Effector memory CD8-positive, alpha-beta T cell (primary cell): ENCODE measurements at regions not wholly inside any gene's neighbourhood (a gene's known extent, or its start where the extent isn't known, plus 50 kb on each side); places are given as distances from the start of the nearest gene placed in this dataset.

Experiments
- ATAC-seq: fragments of 150-1000 bp; cut with Tn5 transposase; replicated peaks from 2 replicates; pipeline ENCODE4 v1.10.0; 2021; ENCODE audit warnings: mild to moderate bottlenecking, moderate library complexity
- DNase-seq, 3 experiments: peaks; one replicate each; pipeline ENCODE4 v3.0.0; 2021
- H3K27ac Mint-ChIP-seq, 2 donors: one replicate each; pipeline ENCODE4 v1.8.0; 2022; ENCODE audit warnings: mild to moderate bottlenecking in 2 of 2, mixed read lengths in 2 of 2, moderate library complexity in 2 of 2
- H3K27me3 Mint-ChIP-seq, 2 donors: one replicate each; pipeline ENCODE4 v1.8.0; 2022; ENCODE audit warnings: mixed read lengths in 2 of 2
- H3K36me3 Mint-ChIP-seq: one replicate; pipeline ENCODE4 v1.8.0; 2022; ENCODE audit warnings: mild to moderate bottlenecking, moderate library complexity, mixed read lengths; ENCODE audit not compliant: insufficient read depth
- H3K4me1 Mint-ChIP-seq, 2 donors: one replicate each; pipeline ENCODE4 v1.8.0; 2022; ENCODE audit warnings: low read depth in 2 of 2, mixed read lengths in 2 of 2
- H3K4me3 Mint-ChIP-seq, 2 donors: one replicate each; pipeline ENCODE4 v1.8.0; 2022; ENCODE audit warnings: mild to moderate bottlenecking in 2 of 2, mixed read lengths in 2 of 2, moderate library complexity in 2 of 2
- H3K9me3 Mint-ChIP-seq, 2 donors: one replicate each; pipeline ENCODE4 v1.8.0; 2022; ENCODE audit warnings: mixed read lengths in 2 of 2

GRCh38 chr12:116427200-116427930 is 131.8 kb upstream of the MAP1LC3B2 start:
- ATAC-seq (no peak), DNase-seq (no peak)
- Mint-ChIP-seq H3K9me3 (no peaks in the 10 kb centered on the region), H3K27ac (no peak overlapping the region), H3K4me3 (no peak overlapping the region), H3K36me3 (no peaks in the 10 kb centered on the region), H3K27me3 (peaks cover 13 to 16% of the 10 kb centered on the region in 2 donors), H3K4me1 (no peaks in the 10 kb centered on the region)

- H3K27ac Mint-ChIP-seq = no peak overlapping the region
- H3K9me3 Mint-ChIP-seq = no peaks in the 10 kb centered on the region
- no peak for DNase-seq
These were observed 129.3 kb upstream of the MAP1LC3B2 start for GRCh38 chr12:116429826-116430360.

GRCh38 chr12:116430911-116431565 is 128.1 kb upstream of the MAP1LC3B2 start:
- ATAC-seq (no peak), DNase-seq (no peak)
- Mint-ChIP-seq H3K9me3 (no peaks in the 10 kb centered on the region), H3K4me3 (no peak overlapping the region), H3K27ac (no peak overlapping the region), H3K4me1 (no peaks in the 10 kb centered on the region), H3K36me3 (no peaks in the 10 kb centered on the region), H3K27me3 (peaks cover 10 to 13% of the 10 kb centered on the region in 2 donors)

More at GRCh38 chr12:116429826-116430360, 129.3 kb upstream of the MAP1LC3B2 start:
- Mint-ChIP-seq H3K4me1 (no peaks in the 10 kb centered on the region), H3K4me3 (no peak overlapping the region), H3K36me3 (no peaks in the 10 kb centered on the region), H3K27me3 (peaks cover 13 to 16% of the 10 kb centered on the region in 2 donors)
- ATAC-seq = no peak

DNA sequence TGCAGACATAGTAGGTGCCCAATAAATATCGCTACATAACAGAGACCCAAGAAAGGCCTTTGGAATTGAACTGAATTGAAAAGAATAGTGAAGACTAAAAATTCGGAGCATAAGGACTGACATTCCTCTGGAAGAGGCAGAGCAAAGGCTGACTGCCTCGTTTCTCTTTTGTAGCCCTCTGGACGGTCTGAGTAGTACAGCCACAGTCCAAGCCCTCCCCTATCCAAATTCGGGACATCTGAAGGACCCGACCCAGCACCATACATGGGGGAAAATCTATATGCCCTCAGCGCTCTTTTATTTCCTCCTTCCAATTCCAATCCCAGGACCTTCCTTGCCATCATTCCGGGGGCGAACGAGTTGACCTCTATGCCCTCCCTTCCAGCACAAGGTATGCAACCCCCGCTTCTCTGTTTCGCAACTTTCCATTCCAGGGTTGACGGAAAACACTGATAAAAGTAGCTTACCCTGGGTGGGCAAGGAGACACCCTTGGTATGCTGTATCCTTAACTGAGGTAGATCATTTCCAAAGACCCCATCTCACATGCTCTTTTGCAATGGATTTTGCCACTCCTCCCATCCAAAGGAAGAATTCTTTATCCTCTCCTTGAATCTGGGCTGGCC is 127.4 kb upstream of the MAP1LC3B2 start:
- H3K36me3 Mint-ChIP-seq = no peaks in the 10 kb centered on the region
- no peak overlapping the region for H3K4me3 Mint-ChIP-seq
- H3K27ac Mint-ChIP-seq = no peak overlapping the region
- ATAC-seq = no peak
- DNase-seq = no peak
- H3K4me1 Mint-ChIP-seq = no peaks in the 10 kb centered on the region
- H3K27me3 Mint-ChIP-seq = peaks cover 10 to 12% of the 10 kb centered on the region in 2 donors
- no peaks in the 10 kb centered on the region for H3K9me3 Mint-ChIP-seq

- DNase-seq (no peak), ATAC-seq (no peak)
- Mint-ChIP-seq H3K36me3 (no peaks in the 10 kb centered on the region), H3K9me3 (no peaks in the 10 kb centered on the region), H3K4me1 (no peaks in the 10 kb centered on the region), H3K27me3 (peaks cover 9 to 18% of the 10 kb centered on the region in 2 donors), H3K4me3 (no peak overlapping the region), H3K27ac (no peak overlapping the region)
These were observed 126.8 kb upstream of the MAP1LC3B2 start for GRCh38 chr12:116432314-116432750.

DNA sequence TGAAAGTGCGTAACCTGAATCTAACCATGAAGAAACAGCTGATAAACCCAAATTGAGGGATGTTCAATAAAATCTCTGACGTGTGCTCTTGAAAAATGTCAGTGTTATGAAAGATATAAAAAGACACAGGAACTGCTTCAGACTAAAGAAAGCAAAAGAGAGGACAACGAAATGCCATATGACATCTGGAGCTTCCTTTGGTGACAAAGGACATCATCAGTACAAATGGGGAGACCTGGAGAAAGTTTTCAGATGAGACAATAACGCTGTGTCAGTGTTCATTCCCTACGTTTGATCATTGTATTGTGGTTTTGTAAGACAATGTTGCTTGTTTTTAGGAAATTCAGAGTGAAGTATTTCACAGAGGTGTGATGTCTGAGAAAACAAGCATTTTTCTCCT is 125.9 kb upstream of the MAP1LC3B2 start:
- no peak for DNase-seq
- H3K9me3 Mint-ChIP-seq = no peaks in the 10 kb centered on the region
- H3K27ac Mint-ChIP-seq = no peak overlapping the region
- H3K36me3 Mint-ChIP-seq = no peaks in the 10 kb centered on the region
- no peak overlapping the region for H3K4me3 Mint-ChIP-seq
- H3K4me1 Mint-ChIP-seq = no peaks in the 10 kb centered on the region
- H3K27me3 Mint-ChIP-seq = peaks cover 16 to 27% of the 10 kb centered on the region in 2 donors
- ATAC-seq = no peak

DNA sequence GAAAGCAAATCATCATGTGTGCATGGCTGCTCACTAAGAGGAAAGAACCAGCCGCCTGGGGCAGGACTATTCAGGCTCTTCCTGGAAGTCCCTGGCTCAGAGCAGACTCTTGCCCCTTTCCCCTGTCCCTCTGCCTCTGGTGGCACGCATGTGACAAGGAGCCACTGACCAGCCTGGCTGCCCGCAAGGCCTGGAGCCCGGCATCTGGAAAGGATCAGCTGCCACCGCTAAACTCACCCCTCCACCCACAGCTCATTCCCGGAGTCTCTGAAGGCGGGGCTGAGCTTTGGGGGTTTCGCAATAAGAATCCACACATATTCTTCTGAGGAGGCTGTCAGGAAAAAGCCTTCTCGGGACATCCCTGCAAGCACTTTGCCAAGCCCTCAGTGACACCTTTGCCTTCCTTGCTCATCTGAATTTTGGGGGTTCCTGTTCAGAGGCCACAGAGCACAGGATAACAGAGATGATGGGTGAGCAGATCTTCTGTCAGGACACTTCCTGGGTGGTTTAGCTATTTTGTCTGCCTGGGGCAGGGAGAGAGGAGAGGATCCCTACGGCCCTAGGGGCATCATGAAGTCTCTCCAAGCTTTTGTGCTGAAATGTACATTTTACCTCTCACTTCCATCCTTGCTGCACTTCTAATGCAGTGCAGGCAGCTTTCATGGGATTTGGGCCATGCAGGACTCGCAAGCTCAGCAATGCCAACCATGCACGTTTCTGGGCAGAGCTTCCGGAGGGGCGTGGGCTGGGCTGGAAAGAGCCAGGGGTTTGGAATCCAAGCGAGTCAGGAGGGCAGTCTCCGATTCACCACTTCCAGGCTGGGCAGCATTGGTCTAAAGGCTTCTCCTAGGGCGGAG is 124.8 kb upstream of the MAP1LC3B2 start:
- H3K4me1 Mint-ChIP-seq = no peaks in the 10 kb centered on the region
- peaks cover 22% of the 10 kb centered on the region in 2 donors for H3K27me3 Mint-ChIP-seq
- H3K9me3 Mint-ChIP-seq = no peaks in the 10 kb centered on the region
- DNase-seq = no peak
- H3K36me3 Mint-ChIP-seq = no peaks in the 10 kb centered on the region
- H3K4me3 Mint-ChIP-seq = no peak overlapping the region
- ATAC-seq = no peak
- no peak overlapping the region for H3K27ac Mint-ChIP-seq

GRCh38 chr12:116435984-116436383 is 123.2 kb upstream of the MAP1LC3B2 start:
- H3K4me1 Mint-ChIP-seq = no peaks in the 10 kb centered on the region

DNA sequence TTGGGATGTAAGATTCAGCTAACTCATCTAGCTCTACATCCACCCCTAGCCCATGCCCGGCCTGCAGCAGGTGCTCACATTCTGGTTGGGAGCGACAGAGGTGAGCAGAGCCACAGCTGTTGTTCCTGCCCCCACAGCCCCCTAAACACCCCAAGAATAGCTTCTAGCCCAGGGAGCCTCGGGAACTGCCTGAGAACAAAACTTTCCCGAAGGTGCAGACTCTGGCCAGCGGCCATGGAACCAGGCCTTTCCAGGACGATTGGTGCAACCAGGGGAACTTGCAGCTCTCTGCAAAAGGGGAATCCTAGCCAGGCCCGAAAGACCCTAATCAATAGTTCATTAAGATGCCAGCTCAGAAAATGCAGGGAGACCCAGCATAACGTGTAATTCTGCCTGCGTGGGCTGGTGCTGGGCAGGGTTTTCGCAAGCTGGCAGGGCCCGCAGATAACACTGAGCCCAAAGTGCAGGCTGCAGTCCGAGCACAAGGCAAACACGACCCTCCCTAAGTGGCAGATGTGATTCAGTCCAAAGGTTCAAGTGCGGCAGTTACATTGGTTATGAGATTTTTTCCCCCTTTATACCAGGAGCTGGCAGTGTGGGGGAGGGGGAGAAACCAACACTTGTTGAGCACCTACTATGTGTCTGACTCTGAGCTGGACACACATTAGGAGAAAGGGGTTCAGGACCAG is 122.5 kb upstream of the MAP1LC3B2 start:
- H3K27ac Mint-ChIP-seq = no peak overlapping the region
- H3K36me3 Mint-ChIP-seq = no peaks in the 10 kb centered on the region
- ATAC-seq = no peak
- H3K4me1 Mint-ChIP-seq = no peaks in the 10 kb centered on the region
- H3K4me3 Mint-ChIP-seq = no peak overlapping the region
- no peaks in the 10 kb centered on the region for H3K9me3 Mint-ChIP-seq
- no peak for DNase-seq
- H3K27me3 Mint-ChIP-seq = peaks cover 27 to 28% of the 10 kb centered on the region in 2 donors

More at GRCh38 chr12:116435984-116436383, 123.2 kb upstream of the MAP1LC3B2 start:
- Mint-ChIP-seq H3K27me3 (peaks cover 22% of the 10 kb centered on the region in 2 donors), H3K4me3 (no peak overlapping the region), H3K36me3 (no peaks in the 10 kb centered on the region), H3K9me3 (no peaks in the 10 kb centered on the region), H3K27ac (no peak overlapping the region)
- ATAC-seq (no peak), DNase-seq (no peak)

- H3K4me3 Mint-ChIP-seq = no peak overlapping the region
- no peak for DNase-seq
These were observed 117.9 kb upstream of the MAP1LC3B2 start for GRCh38 chr12:116441292-116441691.

DNA sequence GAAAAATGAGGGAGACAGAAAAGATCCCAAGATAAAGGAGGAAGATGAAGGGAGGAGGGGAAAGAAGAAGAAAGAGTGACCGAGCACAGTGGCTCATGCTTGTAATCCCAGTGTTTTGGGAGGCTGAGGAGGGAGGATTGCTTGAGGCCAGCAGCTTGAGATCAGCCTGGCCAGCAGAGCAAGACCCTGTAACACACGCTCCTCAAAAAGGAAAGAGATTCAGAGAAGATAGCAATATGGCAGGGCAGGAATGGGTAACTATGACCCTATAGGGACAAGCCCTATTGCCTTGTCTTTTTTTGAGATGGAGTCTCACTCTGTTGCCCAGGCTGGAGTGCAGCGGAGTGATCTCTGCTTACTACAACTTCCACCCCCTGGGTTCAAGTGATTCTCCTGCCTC is 116.9 kb upstream of the MAP1LC3B2 start:
- Mint-ChIP-seq H3K4me3 (no peak overlapping the region), H3K27me3 (peaks cover 18 to 21% of the 10 kb centered on the region in 2 donors), H3K4me1 (no peaks in the 10 kb centered on the region), H3K36me3 (no peaks in the 10 kb centered on the region), H3K27ac (no peak overlapping the region), H3K9me3 (no peaks in the 10 kb centered on the region)
- ATAC-seq (no peak), DNase-seq (no peak)

More at GRCh38 chr12:116441292-116441691, 117.9 kb upstream of the MAP1LC3B2 start:
- Mint-ChIP-seq H3K4me1 (no peaks in the 10 kb centered on the region), H3K27me3 (peaks cover 27 to 31% of the 10 kb centered on the region in 2 donors), H3K36me3 (no peaks in the 10 kb centered on the region), H3K9me3 (no peaks in the 10 kb centered on the region), H3K27ac (no peak overlapping the region)
- ATAC-seq = no peak

DNA sequence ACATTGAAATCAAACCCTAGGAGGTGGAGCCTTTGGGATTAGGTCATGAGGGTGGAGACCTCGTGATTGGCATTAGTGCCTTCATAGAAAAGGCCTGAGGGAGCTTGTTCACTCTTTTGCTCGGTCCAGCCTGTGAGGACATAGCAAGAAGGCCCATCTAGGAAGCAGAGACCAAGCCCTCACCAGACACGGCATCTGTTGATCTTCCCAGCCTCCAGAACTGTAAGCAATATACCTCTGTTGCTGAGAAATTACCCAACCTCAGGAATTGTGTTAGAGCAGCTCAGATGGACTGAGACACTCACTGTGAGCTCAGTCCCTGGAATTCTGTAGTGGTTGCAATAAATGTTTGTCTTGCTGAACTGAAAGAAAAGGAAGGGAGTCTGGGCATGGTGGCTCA is 116.2 kb upstream of the MAP1LC3B2 start:
- Mint-ChIP-seq H3K27ac (no peak overlapping the region), H3K4me3 (no peak overlapping the region), H3K9me3 (no peaks in the 10 kb centered on the region), H3K27me3 (peaks cover 14% of the 10 kb centered on the region in 2 donors), H3K4me1 (no peaks in the 10 kb centered on the region), H3K36me3 (no peaks in the 10 kb centered on the region)
- ATAC-seq (no peak), DNase-seq (no peak)
